NCI-H1930 (cell line): ENCODE measurements at regions not wholly inside any gene's neighbourhood (a gene's known extent, or its start where the extent isn't known, plus 50 kb on each side); places are given as distances from the start of the nearest gene placed in this dataset.

Source experiments
- DNase-seq, 2 experiments: peaks; one replicate each; lab custom pipeline; 2025; lab: John Stamatoyannopoulos, UW

DNA sequence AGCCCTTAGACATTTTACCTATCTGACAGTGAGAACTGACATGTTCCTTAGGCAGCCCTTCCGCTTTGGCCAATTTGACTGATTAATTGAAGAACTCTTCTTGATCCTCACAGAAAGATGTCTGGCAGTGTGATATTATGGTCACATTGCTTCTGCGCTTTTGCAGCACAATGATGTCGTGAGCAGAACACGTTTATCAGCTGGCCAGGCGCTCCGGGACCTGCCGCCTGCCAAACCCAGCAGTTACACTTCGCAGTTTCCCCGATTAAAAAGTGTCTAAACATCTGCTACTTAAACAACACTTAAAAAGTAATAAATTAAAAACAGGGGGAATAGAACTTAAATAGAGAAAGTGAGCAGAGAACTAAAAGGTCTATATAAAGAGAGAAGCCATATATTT, 103.5 kb upstream of the ETS2 start:
- no peak for DNase-seq

DNA sequence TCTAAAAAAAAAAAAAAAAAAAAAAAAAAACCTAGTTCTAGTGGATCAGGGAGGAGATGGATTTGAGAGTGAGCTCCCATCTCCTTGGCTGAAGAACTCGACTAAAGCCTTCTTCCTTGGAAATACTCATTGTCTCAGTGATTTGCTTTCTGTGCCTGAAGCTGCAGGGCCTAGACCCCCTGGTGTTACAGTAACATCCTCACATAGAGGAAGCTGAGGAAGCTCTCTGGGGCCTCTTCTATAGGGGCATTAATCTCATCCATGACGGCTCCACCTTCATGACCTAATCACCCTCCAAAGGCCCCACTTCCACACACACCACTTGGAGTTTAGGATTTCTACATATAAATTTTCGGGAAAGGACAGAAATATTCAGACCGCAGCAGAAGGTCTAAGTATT, 95.9 kb upstream of the ETS2 start:
- no peak for DNase-seq

DNA sequence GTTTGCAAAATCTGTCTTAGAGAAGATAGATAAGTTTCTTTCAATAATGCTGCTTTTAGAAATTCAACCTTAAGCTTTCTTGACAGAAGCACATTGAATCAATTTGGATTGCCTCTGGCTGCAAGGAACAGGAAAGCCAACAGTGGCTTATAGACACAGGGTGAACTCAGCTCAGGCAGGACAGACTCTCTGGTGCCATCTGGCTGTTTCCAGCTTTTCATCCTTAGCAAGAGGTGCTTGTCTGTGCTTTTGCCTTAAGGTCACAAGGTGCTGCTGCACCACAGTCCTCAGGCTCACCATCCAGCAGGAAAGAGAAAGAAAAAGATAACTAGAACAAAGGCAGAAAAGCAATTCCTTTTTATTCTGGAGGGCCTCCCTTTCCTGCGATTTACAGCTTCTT, 93.7 kb upstream of the ETS2 start:
- DNase-seq: peak; percentile 19 to 38

DNA sequence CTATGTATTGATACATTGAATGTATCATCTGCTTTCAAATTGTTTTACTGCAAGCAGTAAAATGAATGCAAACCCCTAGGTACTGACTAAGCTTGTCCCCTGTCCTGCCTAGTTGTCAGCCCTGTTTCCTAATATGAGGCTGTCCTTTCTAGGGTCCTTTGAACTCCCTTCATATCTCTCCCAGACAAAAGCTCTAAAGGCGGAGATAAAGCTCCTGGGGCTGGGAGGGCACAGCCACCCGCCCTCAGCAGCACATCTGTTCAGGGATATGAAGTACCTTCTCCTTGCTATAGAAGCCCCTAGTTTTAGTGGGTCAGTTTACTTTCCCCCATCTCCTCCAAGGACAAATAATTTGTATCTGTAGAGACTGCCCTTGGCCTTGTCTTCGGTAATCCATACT, 93.1 kb upstream of the ETS2 start:
- DNase-seq: no peak

DNA sequence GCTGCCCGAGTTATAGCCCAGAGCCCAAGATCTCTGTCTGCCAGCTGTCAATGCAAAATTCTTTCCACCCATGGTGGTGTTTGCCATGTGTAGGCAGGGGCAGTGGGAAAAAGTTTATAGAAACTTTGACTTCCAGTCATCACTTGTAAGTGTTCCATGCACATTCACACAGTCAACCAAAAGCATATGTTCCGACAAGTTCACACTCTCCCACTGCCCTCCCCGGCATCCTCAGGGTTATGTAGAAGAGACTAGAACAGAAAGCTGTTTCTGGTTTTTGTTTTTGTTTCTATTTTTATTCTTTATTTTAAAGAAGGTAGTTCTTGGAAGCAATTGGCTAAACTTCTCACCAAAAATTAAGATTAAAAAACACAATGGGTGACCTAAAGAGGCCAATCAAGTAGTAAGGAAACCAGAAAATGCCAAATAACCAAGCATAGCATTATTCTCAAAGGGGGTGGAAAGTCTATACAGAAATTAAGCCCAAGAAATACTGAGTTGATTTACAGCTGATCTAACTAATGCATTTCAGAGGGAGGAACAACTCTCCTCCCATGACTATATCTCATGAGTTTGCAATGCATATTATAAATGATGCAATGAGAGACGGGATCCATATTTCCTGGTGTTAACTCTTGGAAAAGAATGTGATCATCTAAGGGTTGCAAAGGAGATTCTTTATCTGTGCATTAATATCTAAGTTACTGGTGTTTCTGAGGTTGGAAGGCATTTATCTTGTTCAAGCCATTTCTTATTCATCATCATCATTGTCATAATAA, 91.5 kb upstream of the ETS2 start:
- DNase-seq: no peak

DNA sequence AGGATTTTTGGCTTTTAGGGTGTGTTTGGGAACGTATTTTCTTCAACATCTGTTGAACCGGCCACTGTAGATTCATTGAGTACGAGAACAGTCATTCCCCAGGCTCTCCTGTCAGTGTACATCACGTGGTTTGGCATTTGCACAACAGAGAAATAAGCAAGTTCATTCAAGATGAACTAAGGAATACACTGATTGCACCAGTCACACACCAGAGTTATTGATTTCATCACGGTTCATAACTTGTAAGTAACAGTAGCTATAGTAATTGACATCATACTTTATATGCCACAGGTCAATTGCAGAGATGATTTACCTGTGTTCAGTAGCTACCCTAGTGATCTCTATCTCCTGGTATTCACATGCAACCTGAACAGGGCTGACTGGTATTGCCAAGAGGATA, 90.7 kb upstream of the ETS2 start:
- DNase-seq: no peak

DNA sequence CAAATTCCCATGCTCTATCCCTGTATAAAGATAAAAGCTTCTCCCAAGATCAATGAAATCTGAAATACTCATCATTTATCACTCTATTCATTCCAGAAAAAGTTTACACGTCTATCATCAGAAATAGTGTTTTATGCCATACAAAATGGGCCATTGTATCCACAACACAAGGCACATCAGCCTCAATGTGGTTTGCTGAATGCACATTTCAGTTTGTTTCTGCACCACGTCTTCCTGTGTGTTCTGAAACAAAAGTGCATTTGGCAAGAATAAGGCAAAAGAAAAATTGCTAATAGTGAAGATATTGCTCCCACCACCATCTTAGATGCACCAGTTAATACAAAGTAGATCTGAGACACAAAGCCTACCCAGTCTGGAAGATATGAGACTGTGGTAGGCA, 89.6 kb upstream of the ETS2 start:
- DNase-seq: no peak

DNA sequence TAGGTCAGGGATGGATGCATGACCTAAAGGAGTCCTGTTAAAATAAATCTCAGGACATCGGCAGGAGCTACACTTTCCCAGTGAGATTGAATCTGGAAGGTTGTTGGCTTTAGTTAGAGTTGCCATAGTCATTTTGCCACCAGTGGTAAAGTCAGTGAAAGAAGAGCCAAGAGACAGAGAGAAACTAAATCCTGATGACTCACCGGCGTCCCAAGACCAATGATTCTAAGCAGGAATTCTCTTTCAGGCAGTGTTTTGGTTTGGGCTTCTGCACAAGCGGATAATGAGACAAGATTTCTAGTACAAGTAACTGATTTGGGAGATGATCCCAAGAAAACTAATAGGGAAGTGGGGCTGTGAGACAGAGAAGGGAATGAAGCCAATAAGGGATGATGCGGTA, 88.8 kb upstream of the ETS2 start:
- DNase-seq: no peak

DNA sequence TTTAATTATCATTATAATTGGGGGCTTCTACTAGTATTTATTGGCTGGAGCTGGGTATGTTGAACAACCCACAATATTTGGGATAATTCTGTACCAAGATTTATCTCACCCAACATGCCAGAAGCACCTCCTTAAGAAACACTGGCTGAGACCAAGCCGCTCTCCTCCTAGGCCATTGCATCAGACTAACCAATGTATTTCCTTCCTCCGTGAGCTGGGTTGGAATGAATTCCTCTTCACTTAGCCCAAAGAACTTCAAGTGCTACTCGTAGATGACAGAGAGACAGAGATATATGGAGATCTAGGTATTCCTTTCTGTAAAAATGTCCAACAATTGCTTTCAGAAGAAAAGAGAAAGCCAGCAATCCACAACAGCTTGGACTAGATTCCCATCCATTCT, 87.2 kb upstream of the ETS2 start:
- no peak for DNase-seq

DNA sequence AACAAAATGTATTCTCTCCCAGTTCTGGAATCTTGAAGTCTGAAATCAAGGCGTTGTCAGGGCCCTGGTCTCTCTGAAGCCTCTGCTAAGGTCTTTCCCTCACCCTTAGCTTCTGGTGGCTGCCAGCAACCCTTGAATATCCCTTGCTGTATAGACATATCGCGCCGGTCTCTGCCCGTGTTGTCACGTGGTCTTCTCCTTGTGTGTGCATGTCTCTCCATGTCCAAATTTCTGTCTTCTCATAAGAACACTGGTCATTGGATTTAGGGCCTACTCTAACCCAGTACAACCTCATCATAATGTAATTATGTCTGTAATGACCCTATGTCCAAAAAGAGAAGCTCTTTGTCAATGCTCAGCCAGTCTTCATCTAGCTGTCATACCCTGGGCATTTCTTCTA, 85.7 kb upstream of the ETS2 start:
- no peak for DNase-seq

DNA sequence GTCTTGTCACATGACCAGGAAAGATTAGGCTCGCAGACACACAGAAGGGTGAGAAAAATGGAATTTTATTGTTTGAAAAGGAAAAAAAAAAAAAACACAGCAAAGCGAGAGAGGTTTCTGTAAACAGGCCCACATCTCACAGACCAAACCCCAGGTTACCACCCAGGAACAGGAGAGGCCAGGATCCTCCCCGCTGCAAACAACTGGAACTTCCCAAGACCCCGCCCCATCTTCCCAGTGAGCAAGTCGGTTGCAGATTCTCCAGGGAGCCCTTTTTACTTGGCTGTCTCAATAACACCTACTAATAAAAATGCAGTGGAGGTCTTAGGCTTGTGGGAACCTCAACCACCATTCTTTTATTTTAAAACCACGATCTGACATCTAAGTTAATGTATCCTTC, 84.7 kb upstream of the ETS2 start:
- DNase-seq: no peak

DNA sequence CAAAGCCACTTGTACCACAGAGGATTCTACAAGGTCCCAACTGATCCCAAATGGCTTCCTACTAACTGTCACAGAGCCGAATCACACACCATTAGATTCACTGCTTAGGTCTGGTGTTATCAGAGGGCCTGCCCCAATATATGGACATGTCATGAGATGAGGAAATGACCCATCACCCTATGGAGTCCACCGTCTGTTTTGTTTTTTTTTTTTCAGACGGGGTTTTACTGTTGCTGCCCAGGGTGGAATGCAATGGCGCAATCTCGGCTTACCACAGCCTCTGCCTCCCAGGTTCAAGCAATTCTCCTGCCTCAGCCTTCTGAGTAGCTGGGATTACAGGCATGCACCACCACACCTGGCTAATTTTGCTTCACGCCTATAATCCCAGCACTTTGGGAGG, 83.8 kb upstream of the ETS2 start:
- no peak for DNase-seq

DNA sequence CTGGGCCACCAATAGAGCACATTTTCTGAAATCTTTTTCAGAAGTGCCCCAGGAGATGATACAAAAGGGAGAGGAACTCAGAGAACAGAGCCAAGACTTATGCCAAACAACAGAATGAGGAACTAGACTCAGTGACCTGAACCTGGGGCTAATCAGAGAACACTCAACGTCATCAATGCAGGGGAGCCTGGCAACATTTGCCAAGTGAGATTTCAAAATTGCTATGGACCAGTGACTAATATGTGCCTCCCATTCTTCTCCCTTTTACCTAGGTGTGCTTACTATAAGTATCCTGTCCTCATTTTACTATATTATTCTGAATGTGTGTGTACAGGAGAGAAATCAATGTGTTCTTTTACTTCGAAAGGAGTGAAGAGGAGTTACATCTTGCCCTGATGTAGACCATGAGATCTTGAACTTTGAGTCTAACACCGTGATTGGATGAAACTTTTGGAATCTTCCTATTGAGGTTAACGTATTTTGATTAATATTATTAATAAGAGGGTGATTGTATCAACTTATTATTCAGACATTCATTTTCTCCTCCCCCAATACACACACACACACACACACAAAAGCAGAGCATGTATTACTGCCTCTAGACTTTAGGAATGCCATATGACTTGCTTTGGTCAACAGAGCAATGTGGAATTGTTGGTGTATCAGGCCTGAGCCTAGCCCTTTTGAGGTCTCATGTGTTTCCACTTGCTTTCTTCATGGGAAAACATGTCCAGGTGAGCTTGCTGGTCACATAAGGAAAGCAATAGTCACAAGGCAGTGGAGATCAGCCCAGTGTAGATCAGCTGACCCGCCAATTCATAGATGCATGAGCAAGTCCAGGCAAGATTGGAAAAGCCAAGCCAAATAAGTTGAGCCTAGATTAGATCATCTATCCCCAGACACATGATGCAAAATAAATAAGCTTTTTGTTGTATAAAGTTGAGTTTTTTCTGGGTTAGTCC, 80.3 kb upstream of the ETS2 start:
- no peak for DNase-seq

DNA sequence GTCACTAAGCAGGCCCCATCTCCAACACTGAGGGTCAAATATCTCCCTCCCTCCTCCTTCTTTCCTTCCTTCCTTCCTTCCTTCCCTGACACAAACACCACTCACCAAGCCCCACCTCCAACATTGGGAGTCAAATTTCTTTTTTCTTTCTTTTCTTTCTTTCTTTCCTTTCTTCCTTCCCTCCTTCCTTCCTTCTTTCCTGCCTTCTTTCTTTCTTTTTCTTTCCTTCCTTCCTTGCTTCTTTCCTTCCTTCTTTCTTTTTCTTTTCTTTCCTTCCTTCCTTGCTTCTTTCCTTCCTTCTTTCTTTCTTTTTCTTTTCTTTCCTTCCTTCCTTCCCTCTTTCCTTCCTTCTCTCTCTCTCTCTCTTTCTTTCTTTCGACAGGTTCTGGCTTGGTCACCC, 79.2 kb upstream of the ETS2 start:
- no peak for DNase-seq

DNA sequence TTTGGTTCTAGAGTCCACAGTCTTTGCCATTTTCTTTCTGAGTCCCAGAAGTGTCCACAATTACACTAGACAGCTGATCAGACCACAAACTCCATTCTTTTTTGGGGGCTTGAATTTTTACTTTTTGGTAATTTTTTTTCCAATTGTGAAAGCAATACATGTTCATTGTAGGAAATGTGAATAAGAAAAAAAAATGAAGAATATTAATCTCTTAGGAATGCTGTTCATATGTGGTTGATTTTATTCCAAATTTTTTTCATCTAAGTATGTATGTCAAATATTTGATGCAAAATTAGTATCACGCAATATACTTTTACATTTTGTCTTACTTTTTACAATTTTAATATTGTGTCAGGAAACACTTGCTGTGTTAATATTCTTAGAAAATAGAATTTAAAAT, 76.4 kb upstream of the ETS2 start:
- no peak for DNase-seq

DNA sequence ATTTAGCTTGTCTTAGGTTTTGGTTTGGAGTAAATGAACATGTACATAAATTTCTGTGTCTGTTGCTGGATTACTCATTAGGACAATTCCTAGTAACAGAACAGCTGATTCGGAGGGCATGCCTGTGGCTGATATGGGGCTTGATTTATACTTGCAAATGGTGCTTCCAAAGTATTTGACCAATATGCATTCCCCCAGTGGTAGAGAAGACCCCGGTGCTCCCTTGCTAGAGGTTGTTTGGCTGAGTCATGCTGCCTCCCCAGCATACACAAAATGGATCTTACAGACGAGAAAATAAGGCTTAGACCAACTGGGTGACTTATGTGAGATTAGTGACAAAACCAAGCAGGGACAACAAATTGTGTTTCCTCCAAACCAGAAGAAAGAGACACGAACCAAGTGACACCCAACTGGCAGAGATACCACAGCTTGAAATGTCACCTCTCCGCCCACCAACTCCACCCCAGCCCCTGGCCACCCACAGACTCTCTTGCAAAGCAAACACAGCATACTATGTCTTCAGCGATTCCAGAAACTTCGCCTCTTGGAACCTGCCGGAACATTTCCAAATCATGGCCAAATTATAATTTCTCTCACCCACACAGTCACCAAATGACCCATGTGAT, 75.9 kb upstream of the ETS2 start:
- no peak for DNase-seq

DNA sequence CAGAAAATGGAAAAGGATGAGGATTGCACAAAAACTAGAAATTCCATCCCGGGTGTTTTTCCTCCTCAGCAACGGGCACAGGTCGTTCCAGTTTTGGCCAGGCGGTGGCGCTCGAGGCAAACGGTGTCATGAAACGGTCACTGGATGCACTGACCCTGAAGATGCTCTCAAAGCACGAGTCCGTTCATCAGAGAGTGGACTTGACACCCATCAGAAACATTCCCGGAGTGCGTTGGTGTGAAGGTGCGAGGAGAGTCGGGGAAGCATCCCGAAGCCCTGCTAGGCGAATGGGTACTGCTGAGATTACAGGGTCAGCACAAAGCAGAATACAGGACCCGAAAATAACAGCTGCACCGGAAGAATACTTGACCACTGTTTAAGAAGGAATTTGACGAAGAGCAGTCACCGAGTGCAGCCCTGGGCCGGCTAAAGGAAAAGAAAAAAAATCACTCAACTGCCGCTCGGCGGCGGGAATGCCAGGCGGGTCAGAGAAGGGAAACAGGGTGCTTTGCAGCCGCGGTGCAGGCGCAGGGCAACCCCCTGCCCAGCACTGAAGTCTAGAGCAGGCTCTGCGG, 71.7 kb upstream of the ETS2 start:
- peak; percentile 7 to 56 for DNase-seq

DNA sequence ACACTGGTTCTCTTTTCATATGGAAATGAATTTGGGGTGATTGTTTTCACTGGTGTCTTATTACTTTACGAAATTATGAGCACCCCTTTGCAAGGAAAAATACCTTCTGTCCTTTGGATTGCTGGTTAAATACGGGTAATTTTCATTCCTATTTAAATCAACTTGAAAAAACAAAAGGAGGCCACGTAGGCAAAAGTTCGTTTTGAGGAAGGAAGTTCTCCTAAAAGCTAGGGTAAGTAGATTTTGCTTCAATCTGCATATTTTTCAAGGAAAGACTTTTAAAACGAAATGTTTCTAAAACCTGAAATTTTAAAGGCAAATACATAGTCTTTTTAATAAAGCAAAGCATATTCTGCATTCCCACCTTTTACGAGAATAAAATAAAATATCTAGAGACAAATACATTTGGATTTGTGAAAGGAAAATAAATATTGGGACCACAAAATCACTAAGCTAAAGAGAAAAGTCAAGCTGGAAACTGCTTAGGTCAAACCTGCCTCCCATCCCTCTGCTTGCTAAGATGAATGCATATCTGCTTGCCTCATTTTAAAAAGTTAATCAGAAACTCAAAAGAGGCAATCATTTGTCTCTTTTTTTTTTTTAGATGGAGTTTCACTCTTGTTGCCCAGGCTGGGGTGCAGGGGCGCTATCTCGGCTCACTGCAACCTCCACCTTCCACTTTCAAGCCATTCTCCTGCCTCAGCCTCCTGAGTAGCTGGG, 70.9 kb upstream of the ETS2 start:
- no peak for DNase-seq

DNA sequence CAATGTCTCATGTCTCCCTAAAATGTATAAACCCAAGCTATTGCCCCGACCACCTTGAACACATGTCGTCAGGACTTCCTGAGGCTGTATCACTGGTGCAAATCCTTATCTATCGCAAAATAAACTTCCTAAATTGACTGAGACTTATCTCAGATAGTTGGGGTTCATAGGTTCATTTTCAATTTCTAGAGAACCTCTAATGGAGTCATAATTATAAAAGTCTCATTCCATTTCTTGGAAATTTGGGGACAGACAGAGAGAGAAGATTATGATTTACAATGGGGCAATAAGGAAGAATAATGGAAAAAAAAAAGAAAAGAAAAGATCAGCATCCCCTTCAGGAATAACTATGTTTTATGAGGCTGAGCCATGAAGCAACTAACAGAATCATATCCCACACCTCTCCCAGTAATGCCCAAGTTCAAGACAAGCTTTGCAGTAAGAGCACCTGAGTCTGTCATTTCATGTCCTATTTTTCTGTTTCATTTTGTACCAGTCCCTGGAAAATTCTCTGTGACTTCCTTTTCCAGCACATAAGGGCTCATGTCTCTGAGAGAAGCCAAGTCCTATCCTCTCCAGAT, 70.0 kb upstream of the ETS2 start:
- no peak for DNase-seq

DNA sequence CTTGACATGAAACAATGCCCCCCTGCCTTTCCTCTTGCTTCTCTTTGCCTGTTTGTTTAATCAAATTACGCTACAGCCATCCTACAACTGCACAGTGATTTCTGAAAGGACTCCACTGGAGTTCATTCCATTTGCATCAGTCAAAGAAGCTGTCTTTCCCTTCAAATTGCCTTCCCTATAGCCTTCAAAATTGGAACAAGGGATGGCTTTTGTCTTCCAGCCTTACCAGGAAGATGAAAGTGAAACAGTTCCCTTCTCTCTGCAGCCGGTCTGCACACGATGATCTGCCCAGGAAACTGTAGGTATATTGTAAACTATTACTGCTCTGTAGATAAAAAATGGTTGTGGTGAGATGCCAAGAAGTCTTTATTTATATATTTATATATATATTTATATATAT, 65.6 kb upstream of the ETS2 start:
- no peak for DNase-seq
